ENCODE measurements at regions not wholly inside any gene's neighbourhood (a gene's known extent, or its start where the extent isn't known, plus 50 kb on each side); places are given as distances from the start of the nearest gene placed in this dataset.

DNA sequence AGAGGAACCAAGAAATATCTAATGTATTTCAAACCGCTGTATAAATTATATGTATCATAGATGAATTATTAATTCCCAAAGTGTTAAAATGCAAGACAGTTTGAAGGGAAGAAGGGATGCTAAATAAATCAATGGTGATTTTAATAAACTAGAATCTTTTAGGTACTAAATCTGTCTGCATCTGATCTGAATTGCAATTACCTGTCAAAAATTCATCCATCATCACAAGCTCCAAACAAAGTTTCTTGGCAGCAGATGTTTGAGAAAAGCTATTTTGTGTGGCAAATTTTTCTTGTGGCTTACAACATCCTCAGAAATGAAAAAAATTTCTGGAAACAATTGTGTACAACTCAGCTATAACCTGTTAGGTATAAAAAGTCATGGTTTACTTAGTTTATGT lies 816.0 kb upstream of the NDST4 start:
- no peak for TF ChIP-seq POLR2A (IDR thresholded peaks at IDR 0.05; ENCODE audit: low read depth, low read length)
- no peak for TF ChIP-seq POLR2AphosphoS5 (IDR thresholded peaks at IDR 0.05; ENCODE audit: low read depth, low read length)
- TF ChIP-seq TAF1 (IDR thresholded peaks at IDR 0.05; ENCODE audit: low read depth, low read length), result no peak

All from GM12891 (cell line).